K562 (cell line): ENCODE measurements at regions not wholly inside any gene's neighbourhood (a gene's known extent, or its start where the extent isn't known, plus 50 kb on each side); places are given as distances from the start of the nearest gene placed in this dataset.

Experiments used
- ATAC-seq: fragments of 200-7000 bp; cut with Tn5 transposase; 3 replicates; pipeline ENCODE4 v1.9.1; 2020; ENCODE audit warnings: moderate library complexity
- BruUV-seq: library from RNA; stranded (reverse); fragments of 400-500 nt; replicated peaks from 2 replicates; lab custom pipeline; 2021; lab: Mats Ljungman, UMichigan
- CTCF ChIA-PET: fragments of 300-600 bp; formaldehyde crosslinking; extraction: SDS; loops from one replicate; lab custom pipeline; 2021; ENCODE audit warnings: low intra/inter-chr PET ratio; lab: Yijun Ruan, JAX
- POLR2A ChIA-PET: fragments of 300-600, 350-650 bp; sonication (Branson Sonifier 250); formaldehyde crosslinking; extraction: SDS; loops from one replicate; lab custom pipeline; 2021; ENCODE audit warnings: antibody characterized with exemption, inconsistent platforms; lab: Yijun Ruan, JAX
- DNase-seq, 4 experiments: peaks; one replicate each; pipeline versions ENCODE4 v3.0.0 to v3.0.0-alpha.2; 2011 to 2018; ENCODE audit warnings: low spot score in 3 of 4, mixed read lengths in 3 of 4; ENCODE audit errors: extremely low read depth in 1 of 4
- FAIRE-seq: peaks from 2 replicates; lab custom pipeline; 2011; peaks lifted over from hg19 to GRCh38; lab: Jason Lieb, UNC
- H2AFZ ChIP-seq: 2 replicates; pipeline ENCODE4 v1.6.0; 2011; ENCODE audit warnings: low read depth, low read length, control low read depth, inconsistent platforms
- H3K27ac ChIP-seq: fragments of 200-600 bp; 3 replicates; pipeline ENCODE4 v1.8.0; 2011; ENCODE audit warnings: low read depth, mild to moderate bottlenecking, control low read depth, inconsistent platforms, low read length, moderate library complexity, mixed read lengths; ENCODE audit errors: extremely low read depth
- H3K27me3 ChIP-seq, 2 experiments: fragments of 300-600 bp in 1 of 2; 2 replicates in 1 of 2; 3 replicates in 1 of 2; pipeline versions ENCODE4 v1.6.0 to v1.8.0; 2011; ENCODE audit warnings: inconsistent platforms in 2 of 2, low read length in 2 of 2, mild to moderate bottlenecking in 1 of 2, mixed read lengths in 1 of 2, moderate library complexity in 1 of 2; ENCODE audit not compliant: control insufficient read depth in 2 of 2, insufficient read depth in 2 of 2
- H3K36me3 ChIP-seq: fragments of 300-600 bp; 3 replicates; pipeline ENCODE4 v1.8.0; 2011; ENCODE audit warnings: mild to moderate bottlenecking, low read length, inconsistent platforms; ENCODE audit not compliant: control insufficient read depth, insufficient read depth
- H3K4me1 ChIP-seq, 2 experiments: fragments of 200-600 bp in 1 of 2; replicated peaks in 1 of 2; 2 replicates in 1 of 2; 3 replicates in 1 of 2; pipeline versions ENCODE4 v1.5.1 to v1.8.0; 2011; ENCODE audit warnings: inconsistent platforms in 2 of 2, low read length in 2 of 2, mild to moderate bottlenecking in 1 of 2, mixed read lengths in 1 of 2, moderate library complexity in 1 of 2; ENCODE audit not compliant: control insufficient read depth in 2 of 2, insufficient read depth in 2 of 2
- H3K4me2 ChIP-seq: 2 replicates; pipeline ENCODE4 v1.6.1; 2011; ENCODE audit warnings: low read length, control low read depth, inconsistent platforms, mixed read lengths; ENCODE audit not compliant: insufficient read depth
- H3K4me3 ChIP-seq: fragments of 200-600 bp; sonication (generic), shearing (Covaris generic); 2 replicates; pipeline ENCODE4 v1.5.1; 2016; ENCODE audit warnings: control low read depth, inconsistent platforms
- H3K79me2 ChIP-seq: fragments of 200-600 bp; 3 replicates; pipeline ENCODE4 v1.8.0; 2011; ENCODE audit warnings: low read length, inconsistent platforms; ENCODE audit not compliant: control insufficient read depth, insufficient read depth
- H3K9ac ChIP-seq, 2 experiments: 2 replicates each; pipeline versions ENCODE4 v1.6.0 to v1.6.1; 2011; ENCODE audit warnings: low read depth in 2 of 2, low read length in 2 of 2, control low read depth in 1 of 2, inconsistent platforms in 1 of 2, mild to moderate bottlenecking in 1 of 2, mixed read lengths in 1 of 2; ENCODE audit not compliant: insufficient read depth in 1 of 2
- H3K9me1 ChIP-seq: one replicate; pipeline ENCODE4 v1.6.0; 2011; ENCODE audit warnings: inconsistent platforms, mild to moderate bottlenecking, low read length, moderate library complexity; ENCODE audit not compliant: control insufficient read depth, insufficient read depth
- H3K9me3 ChIP-seq: replicated peaks from 2 replicates; pipeline ENCODE4 v1.5.1; 2011; ENCODE audit warnings: low read depth, low read length, inconsistent platforms; ENCODE audit not compliant: control insufficient read depth, insufficient read depth
- H4K20me1 ChIP-seq: replicated peaks from 2 replicates; pipeline ENCODE4 v1.6.1; 2011; ENCODE audit warnings: low read length, inconsistent platforms, mixed read lengths; ENCODE audit not compliant: control insufficient read depth, insufficient read depth
- ASH1L ChIP-seq: fragments of 450-650 bp; IDR thresholded peaks from 2 replicates; pipeline ENCODE4 v1.6.1; 2018; ENCODE audit warnings: borderline replicate concordance, mild to moderate bottlenecking, low read depth; ENCODE audit not compliant: partially characterized antibody
- ATF3 ChIP-seq, 2 experiments: fragments of 450-650 bp in 1 of 2; sonication (generic) in 1 of 2; formaldehyde crosslinking in 1 of 2; IDR thresholded peaks in 1 of 2; conservative IDR thresholded peaks in 1 of 2; 2 replicates each; pipeline versions ENCODE4 v1.6.1 to v1.8.1; 2016 to 2023; ENCODE audit warnings: mild to moderate bottlenecking in 2 of 2, moderate library complexity in 2 of 2, inconsistent platforms in 1 of 2, missing genetic modification reagents in 1 of 2
- CBFB ChIP-seq: sonication (generic); formaldehyde crosslinking; IDR thresholded peaks from 2 replicates; pipeline ENCODE4 v1.4.0; 2020; ENCODE audit warnings: mild to moderate bottlenecking, missing genetic modification reagents
- DNMT1 ChIP-seq: fragments of 450-650 bp; IDR thresholded peaks from 2 replicates; pipeline ENCODE4 v1.6.1; 2016; ENCODE audit warnings: antibody characterized with exemption, mild to moderate bottlenecking
- ESRRA ChIP-seq: fragments of 450-650 bp; IDR thresholded peaks from 2 replicates; pipeline ENCODE4 v1.6.1; 2014; ENCODE audit warnings: low read depth, mild to moderate bottlenecking, moderate library complexity, borderline replicate concordance
- FOXM1 ChIP-seq, 2 experiments: fragments of 450-650 bp in 1 of 2; sonication (generic) in 1 of 2; formaldehyde crosslinking in 1 of 2; IDR thresholded peaks; 2 replicates each; pipeline versions ENCODE4 v1.6.1 to v1.9.0; 2017 to 2022; ENCODE audit warnings: low read depth in 2 of 2, mild to moderate bottlenecking in 2 of 2, missing genetic modification reagents in 1 of 2, moderate library complexity in 1 of 2
- GABPA ChIP-seq: fragments of 200-800 bp; sonication (Bioruptor generic); conservative IDR thresholded peaks from 2 replicates; pipeline ENCODE4 v1.6.1; 2016; ENCODE audit warnings: low read depth, missing genetic modification characterization, missing compliant biosample characterization
- KLF16 ChIP-seq: IDR thresholded peaks from 2 replicates; pipeline ENCODE4 v1.6.1; 2016; ENCODE audit warnings: antibody characterized with exemption
- NFE2 ChIP-seq: IDR thresholded peaks from 2 replicates; pipeline ENCODE4 v1.6.1; 2014; ENCODE audit warnings: antibody characterized with exemption, low read depth
- NUFIP1 ChIP-seq: fragments of 450-650 bp; IDR thresholded peaks from 2 replicates; pipeline ENCODE4 v1.6.1; 2018; ENCODE audit not compliant: partially characterized antibody
- POLR2AphosphoS2 ChIP-seq: IDR thresholded peaks from 2 replicates; pipeline ENCODE4 v1.6.1; 2012; ENCODE audit warnings: low read length, improper control_type of control experiment
- POLR2H ChIP-seq: IDR thresholded peaks from 2 replicates; pipeline ENCODE4 v1.6.1; 2016; ENCODE audit warnings: missing genetic modification characterization, low read depth, mild to moderate bottlenecking, control low read depth, missing compliant biosample characterization, moderate library complexity
- SMARCA5 ChIP-seq: fragments of 450-650 bp; IDR thresholded peaks from 2 replicates; pipeline ENCODE4 v1.6.1; 2016
- ZNF311 ChIP-seq: fragments of 250-450 bp; sonication (Bioruptor Pico); IDR thresholded peaks from 2 replicates; pipeline ENCODE4 v1.4.0; 2020; ENCODE audit warnings: mild to moderate bottlenecking, moderate library complexity
- ZNF354B ChIP-seq: fragments of 250-450 bp; sonication (Bioruptor Pico); IDR thresholded peaks from 2 replicates; pipeline ENCODE4 v1.4.0; 2020
- ZNF408 ChIP-seq: fragments of 250-450 bp; sonication (Bioruptor Pico); IDR thresholded peaks from 2 replicates; pipeline ENCODE4 v1.4.0; 2020; ENCODE audit warnings: low read depth, mild to moderate bottlenecking, moderate library complexity
- ZNF668 ChIP-seq: fragments of 250-450 bp; sonication (Bioruptor Pico); IDR thresholded peaks from 2 replicates; pipeline ENCODE4 v1.8.0; 2022; ENCODE audit warnings: mild to moderate bottlenecking, inconsistent platforms
- ZNF717 ChIP-seq: fragments of 250-450 bp; sonication (Bioruptor Pico); IDR thresholded peaks from 2 replicates; pipeline ENCODE4 v1.5.0; 2021
- WGBS: fragments of 100-300 bp; shearing (Covaris generic); methylation state at CpG from one replicate; pipeline ENCODE4 v1.1.6; 2016; ENCODE audit warnings: low coverage, mixed read lengths; ENCODE audit not compliant: insufficient coverage; ENCODE audit errors: missing lambda C conversion rate; 5-methylcytosine and 5-hydroxymethylcytosine counted together
- in situ Hi-C: fragments of 300-500 bp; cut with MboI; formaldehyde crosslinking; loops from 4 replicates; pipeline ENCODE4 v1.15.0; 2018; ENCODE audit warnings: inconsistent platforms, mixed read lengths
- intact Hi-C: fragments of 100-400 bp; cut with micrococcal nuclease; formaldehyde crosslinking; loops from 2 replicates; pipeline ENCODE4 v1.14.2; 2022

DNA sequence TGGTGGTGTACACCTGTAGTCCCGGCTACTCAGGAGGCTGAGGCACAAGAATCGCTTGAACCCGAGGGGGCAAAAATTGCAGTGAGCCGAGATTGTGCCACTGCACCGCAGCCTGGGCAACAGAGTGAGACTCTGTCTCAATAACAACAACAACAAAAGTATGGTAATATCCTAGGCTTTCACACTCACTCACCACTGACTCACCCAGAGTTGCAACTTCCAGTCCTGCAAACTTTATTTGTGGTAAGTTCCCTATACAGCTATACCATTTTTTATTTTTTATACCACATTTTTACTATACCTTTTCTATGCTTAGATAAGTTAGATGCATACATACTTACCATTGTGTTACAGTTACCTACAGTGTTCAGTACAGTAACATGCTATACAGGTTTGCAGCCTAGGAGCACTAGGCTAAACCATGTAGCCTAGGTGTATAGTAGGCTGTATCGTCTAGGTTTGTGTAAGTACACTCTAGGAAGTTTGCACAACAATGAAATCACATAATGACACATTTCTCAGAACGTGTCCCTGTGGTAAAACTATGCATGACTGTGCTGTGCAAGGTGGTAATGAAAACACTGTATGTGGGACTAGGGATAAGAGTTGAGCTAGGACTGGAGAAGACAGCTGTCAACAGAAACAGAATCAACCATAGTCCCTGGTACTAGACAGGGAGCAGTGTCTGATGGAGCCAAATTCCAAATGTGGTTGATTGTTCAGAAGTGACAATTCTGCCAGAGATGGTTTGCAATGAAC, 109.5 kb upstream of the RAD23B start (continued):
- no peak for TF ChIP-seq POLR2AphosphoS2

- in situ Hi-C loops (loop anchor here (25.0 kb wide), 1 partner anchor 1287 kb away; no protein-coding TSS in a partner anchor), intact Hi-C loops (no loop called here)
- H3K9me3 ChIP-seq: no peaks in the 10 kb centered on the region
- FAIRE-seq (no peak), DNase-seq (no peak), ATAC-seq (no peak)
- POLR2A ChIA-PET: no interaction called here
- 0% methylated on average over 6 of the region's 6 CpGs for WGBS
- H2AFZ ChIP-seq: no peak overlapping the region
- CTCF ChIA-PET: no interaction called here
- H3K9ac ChIP-seq: no peak overlapping the region
- TF ChIP-seq ATF3 (IDR thresholded peaks at IDR 0.05) (no peak), ATF3 (CRISPR knock-in tag; conservative IDR thresholded peaks at IDR 0.05) (no peak), FOXM1 (IDR thresholded peaks at IDR 0.05; ENCODE audit: low read depth) (no peak), FOXM1 (CRISPR knock-in tag; IDR thresholded peaks at IDR 0.05; ENCODE audit: low read depth) (no peak), ZNF408 (CRISPR knock-in tag) (no peak), ASH1L (no peak), NFE2 (no peak), ESRRA (no peak), ZNF311 (CRISPR knock-in tag) (no peak), NUFIP1 (no peak), DNMT1 (no peak), ZNF354B (no peak), CBFB (CRISPR knock-in tag) (no peak), POLR2H (tag) (no peak), ZNF668 (CRISPR knock-in tag) (no peak), GABPA (tag) (no peak), KLF16 (no peak), SMARCA5 (no peak), ZNF717 (CRISPR knock-in tag) (no peak)
- no peaks in the 10 kb centered on the region for H3K9me1 ChIP-seq
- H3K27me3 ChIP-seq: peaks cover 0 to 15% of the 10 kb centered on the region in 2 experiments; a peak in 3 of 5 replicates
- no peaks in the 10 kb centered on the region for H3K36me3 ChIP-seq
- BruUV-seq: no TSS peak
- H3K27ac ChIP-seq: no peak overlapping the region
- no peak overlapping the region for H3K4me2 ChIP-seq
- no peaks in the 10 kb centered on the region for H3K4me1 ChIP-seq
- no peaks in the 10 kb centered on the region for H4K20me1 ChIP-seq
- no peaks in the 10 kb centered on the region for H3K79me2 ChIP-seq
- H3K4me3 ChIP-seq: no peak overlapping the region
These were observed 108.6 kb upstream of the RAD23B start for GRCh38 chr9:107174441-107174840.
